RWPE1 (cell line): ENCODE measurements at regions not wholly inside any gene's neighbourhood (a gene's known extent, or its start where the extent isn't known, plus 50 kb on each side); places are given as distances from the start of the nearest gene placed in this dataset.

Experiments used
- CTCF ChIA-PET: fragments of 350-600 bp; sonication (Branson Sonifier 250); formaldehyde crosslinking; extraction: SDS; loops from one replicate; lab custom pipeline; 2021; lab: Yijun Ruan, JAX
- POLR2A ChIA-PET: fragments of 400-600 bp; formaldehyde crosslinking; extraction: SDS; loops from one replicate; lab custom pipeline; 2020; ENCODE audit warnings: antibody characterized with exemption; ENCODE audit not compliant: low non-redundant PET; lab: Yijun Ruan, JAX
- DNase-seq: peaks from one replicate; pipeline ENCODE4 v3.0.0; 2012; ENCODE audit warnings: low spot score
- H3K27ac ChIP-seq: fragments of 450-650 bp; 2 replicates; pipeline ENCODE4 v1.5.1; 2017
- CTCF ChIP-seq: fragments of 450-650 bp; conservative IDR thresholded peaks from 2 replicates; pipeline ENCODE4 v1.5.1; 2017; ENCODE audit warnings: low read depth, mild to moderate bottlenecking

GRCh38 chr13:106263801-106264200, 271.7 kb downstream of the EFNB2 start:
- no peak for DNase-seq
- H3K27ac ChIP-seq, result no peak overlapping the region
- no peak for TF ChIP-seq CTCF
- CTCF ChIA-PET, result no interaction called here
- POLR2A ChIA-PET, result no interaction called here

- H3K27ac ChIP-seq, result no peak overlapping the region
- CTCF ChIA-PET, result no interaction called here
- POLR2A ChIA-PET, result no interaction called here
- no peak for DNase-seq
- no peak for TF ChIP-seq CTCF
These were observed 272.6 kb downstream of the EFNB2 start for GRCh38 chr13:106262886-106263285.

GRCh38 chr13:106261450-106261849, 274.0 kb downstream of the EFNB2 start:
- no peak for DNase-seq
- POLR2A ChIA-PET, result no interaction called here
- no peak for TF ChIP-seq CTCF
- H3K27ac ChIP-seq, result no peak overlapping the region
- CTCF ChIA-PET, result interaction anchor here (0.6 to 0.7 kb wide), 2 partner anchors 79 to 1187 kb away, joined by 3 read pairs; no protein-coding TSS in a partner anchor

GRCh38 chr13:106260352-106260751, 275.1 kb downstream of the EFNB2 start:
- CTCF ChIA-PET, result no interaction called here
- POLR2A ChIA-PET, result no interaction called here
- no peak for DNase-seq
- no peak overlapping the region for H3K27ac ChIP-seq
- no peak for TF ChIP-seq CTCF

- no peak for DNase-seq
- no peak for TF ChIP-seq CTCF
- no peak overlapping the region for H3K27ac ChIP-seq
- POLR2A ChIA-PET, result no interaction called here
- CTCF ChIA-PET, result no interaction called here
These were observed 275.5 kb downstream of the EFNB2 start for GRCh38 chr13:106259928-106260327.

GRCh38 chr13:106246666-106247188, 288.7 kb downstream of the EFNB2 start:
- POLR2A ChIA-PET, result no interaction called here
- TF ChIP-seq CTCF, result no peak
- CTCF ChIA-PET, result interaction anchor here (0.6 kb wide), 1 partner anchor 23 kb away, joined by 3 read pairs; no protein-coding TSS in a partner anchor
- no peak for DNase-seq
- no peak overlapping the region for H3K27ac ChIP-seq
